ENCODE measurements at regions not wholly inside any gene's neighbourhood (a gene's known extent, or its start where the extent isn't known, plus 50 kb on each side); places are given as distances from the start of the nearest gene placed in this dataset.

DNA sequence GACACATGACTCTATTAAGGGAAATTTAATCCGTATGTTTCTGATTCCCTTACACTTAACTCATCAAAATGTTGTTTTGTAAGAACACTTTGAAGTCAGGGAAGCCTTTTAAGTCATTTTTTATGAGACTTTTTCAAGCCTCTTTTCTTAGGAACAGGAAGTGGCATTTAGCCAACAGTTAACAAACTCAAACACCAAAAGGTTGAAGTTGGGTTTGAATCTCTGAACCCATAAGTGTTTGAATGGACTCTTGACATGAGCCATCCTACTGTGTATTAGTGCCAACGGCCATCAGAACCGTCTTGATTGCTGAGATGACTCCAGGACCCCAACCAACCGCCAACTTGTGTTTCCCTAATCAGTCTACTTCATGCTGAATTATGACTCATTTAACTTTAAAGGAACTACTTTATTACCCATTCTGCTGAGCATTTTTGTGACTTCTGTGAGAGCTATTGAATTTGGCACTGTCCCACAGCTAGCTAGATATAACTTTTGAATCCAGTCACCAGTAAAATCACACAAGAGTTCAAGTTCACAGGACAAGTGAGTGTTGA lies 209.1 kb upstream of the FAT1 start:
- Histone ChIP-seq H3K27me3 (ENCODE audit: insufficient read depth, poor library complexity, severe bottlenecking) (no peaks in the 10 kb centered on the region), H3K27ac (replicated peaks) (no peak overlapping the region), H3K4me3 (replicated peaks; ENCODE audit: insufficient read depth, low read length) (no peak overlapping the region)
- TF ChIP-seq SPI1 (IDR thresholded peaks at IDR 0.05; ENCODE audit: borderline replicate concordance, low read depth) (no peak), GABPA (IDR thresholded peaks at IDR 0.05; ENCODE audit: low read depth) (no peak), POLR2AphosphoS5 (IDR thresholded peaks at IDR 0.05; ENCODE audit: low read depth) (no peak)
- TF ChIP-seq, protein P1, sequence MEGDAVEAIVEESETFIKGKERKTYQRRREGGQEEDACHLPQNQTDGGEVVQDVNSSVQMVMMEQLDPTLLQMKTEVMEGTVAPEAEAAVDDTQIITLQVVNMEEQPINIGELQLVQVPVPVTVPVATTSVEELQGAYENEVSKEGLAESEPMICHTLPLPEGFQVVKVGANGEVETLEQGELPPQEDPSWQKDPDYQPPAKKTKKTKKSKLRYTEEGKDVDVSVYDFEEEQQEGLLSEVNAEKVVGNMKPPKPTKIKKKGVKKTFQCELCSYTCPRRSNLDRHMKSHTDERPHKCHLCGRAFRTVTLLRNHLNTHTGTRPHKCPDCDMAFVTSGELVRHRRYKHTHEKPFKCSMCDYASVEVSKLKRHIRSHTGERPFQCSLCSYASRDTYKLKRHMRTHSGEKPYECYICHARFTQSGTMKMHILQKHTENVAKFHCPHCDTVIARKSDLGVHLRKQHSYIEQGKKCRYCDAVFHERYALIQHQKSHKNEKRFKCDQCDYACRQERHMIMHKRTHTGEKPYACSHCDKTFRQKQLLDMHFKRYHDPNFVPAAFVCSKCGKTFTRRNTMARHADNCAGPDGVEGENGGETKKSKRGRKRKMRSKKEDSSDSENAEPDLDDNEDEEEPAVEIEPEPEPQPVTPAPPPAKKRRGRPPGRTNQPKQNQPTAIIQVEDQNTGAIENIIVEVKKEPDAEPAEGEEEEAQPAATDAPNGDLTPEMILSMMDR (IDR thresholded peaks at IDR 0.05; ENCODE audit: insufficient read depth, low read length): no peak
- TF ChIP-seq, protein P2, sequence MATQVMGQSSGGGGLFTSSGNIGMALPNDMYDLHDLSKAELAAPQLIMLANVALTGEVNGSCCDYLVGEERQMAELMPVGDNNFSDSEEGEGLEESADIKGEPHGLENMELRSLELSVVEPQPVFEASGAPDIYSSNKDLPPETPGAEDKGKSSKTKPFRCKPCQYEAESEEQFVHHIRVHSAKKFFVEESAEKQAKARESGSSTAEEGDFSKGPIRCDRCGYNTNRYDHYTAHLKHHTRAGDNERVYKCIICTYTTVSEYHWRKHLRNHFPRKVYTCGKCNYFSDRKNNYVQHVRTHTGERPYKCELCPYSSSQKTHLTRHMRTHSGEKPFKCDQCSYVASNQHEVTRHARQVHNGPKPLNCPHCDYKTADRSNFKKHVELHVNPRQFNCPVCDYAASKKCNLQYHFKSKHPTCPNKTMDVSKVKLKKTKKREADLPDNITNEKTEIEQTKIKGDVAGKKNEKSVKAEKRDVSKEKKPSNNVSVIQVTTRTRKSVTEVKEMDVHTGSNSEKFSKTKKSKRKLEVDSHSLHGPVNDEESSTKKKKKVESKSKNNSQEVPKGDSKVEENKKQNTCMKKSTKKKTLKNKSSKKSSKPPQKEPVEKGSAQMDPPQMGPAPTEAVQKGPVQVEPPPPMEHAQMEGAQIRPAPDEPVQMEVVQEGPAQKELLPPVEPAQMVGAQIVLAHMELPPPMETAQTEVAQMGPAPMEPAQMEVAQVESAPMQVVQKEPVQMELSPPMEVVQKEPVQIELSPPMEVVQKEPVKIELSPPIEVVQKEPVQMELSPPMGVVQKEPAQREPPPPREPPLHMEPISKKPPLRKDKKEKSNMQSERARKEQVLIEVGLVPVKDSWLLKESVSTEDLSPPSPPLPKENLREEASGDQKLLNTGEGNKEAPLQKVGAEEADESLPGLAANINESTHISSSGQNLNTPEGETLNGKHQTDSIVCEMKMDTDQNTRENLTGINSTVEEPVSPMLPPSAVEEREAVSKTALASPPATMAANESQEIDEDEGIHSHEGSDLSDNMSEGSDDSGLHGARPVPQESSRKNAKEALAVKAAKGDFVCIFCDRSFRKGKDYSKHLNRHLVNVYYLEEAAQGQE (IDR thresholded peaks at IDR 0.05; ENCODE audit: insufficient replicate concordance, low read depth): no peak
- no peak for DNase-seq (ENCODE audit: low read depth in 1 of 2, low spot score in 1 of 2)

DNA sequence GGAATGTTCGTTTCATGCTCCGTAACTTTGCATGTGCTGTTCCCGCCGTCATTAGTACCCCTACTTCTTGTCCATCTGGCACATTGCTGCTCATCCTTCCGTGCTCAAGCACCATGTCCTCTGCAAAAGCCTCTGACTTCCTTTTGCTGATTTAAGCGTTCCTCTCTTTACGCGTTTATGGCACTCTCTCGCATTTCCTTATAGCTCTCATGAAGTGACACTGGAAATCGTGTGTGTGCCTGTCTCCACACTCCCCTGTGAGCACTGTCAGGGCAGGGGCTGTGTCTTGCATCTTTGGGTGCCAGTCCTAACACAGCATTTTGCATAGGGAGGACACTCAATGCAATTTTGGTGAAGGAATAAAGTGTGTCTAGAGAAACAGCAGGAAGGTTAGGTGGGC lies 210.6 kb upstream of the FAT1 start:
- Histone ChIP-seq H3K4me3 (replicated peaks; ENCODE audit: insufficient read depth, low read length) (no peak overlapping the region), H3K27ac (replicated peaks) (no peak overlapping the region), H3K27me3 (ENCODE audit: insufficient read depth, poor library complexity, severe bottlenecking) (no peaks in the 10 kb centered on the region)
- DNase-seq (ENCODE audit: low read depth in 1 of 2, low spot score in 1 of 2): no peak
- TF ChIP-seq, protein P2 (IDR thresholded peaks at IDR 0.05; ENCODE audit: insufficient replicate concordance, low read depth): no peak
- TF ChIP-seq, protein P1 (IDR thresholded peaks at IDR 0.05; ENCODE audit: insufficient read depth, low read length): no peak
- TF ChIP-seq POLR2AphosphoS5 (IDR thresholded peaks at IDR 0.05; ENCODE audit: low read depth) (no peak), GABPA (IDR thresholded peaks at IDR 0.05; ENCODE audit: low read depth) (no peak), SPI1 (IDR thresholded peaks at IDR 0.05; ENCODE audit: borderline replicate concordance, low read depth) (no peak)

DNA sequence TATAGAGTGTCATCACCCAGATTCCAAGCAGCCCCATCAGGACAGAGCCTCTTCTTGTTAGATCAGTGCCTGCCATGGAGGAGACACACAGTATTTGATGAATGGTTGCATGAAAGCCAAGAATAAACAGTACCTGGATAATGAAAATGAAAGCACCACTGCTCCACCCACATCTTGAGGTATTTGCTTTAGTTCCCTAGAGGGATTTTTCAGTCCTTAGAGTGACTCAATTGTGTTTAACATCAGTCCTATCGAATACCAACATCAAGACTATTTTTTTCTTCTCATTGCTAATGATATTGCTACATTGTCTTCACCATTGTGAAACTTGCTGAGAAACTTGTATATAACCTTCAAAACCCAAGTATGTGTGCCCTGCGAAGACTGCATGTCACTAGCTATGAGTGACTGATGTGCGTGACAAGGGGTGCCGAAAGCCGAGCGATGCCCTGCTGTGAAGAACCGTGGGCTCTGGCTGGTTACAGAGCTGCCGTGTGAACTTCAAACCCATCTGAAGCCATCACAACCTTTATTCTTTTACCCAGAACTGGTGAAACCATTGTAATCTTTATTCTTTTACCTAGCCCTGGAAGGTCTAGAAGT lies 211.3 kb upstream of the FAT1 start:
- TF ChIP-seq, protein P1 (IDR thresholded peaks at IDR 0.05; ENCODE audit: insufficient read depth, low read length): no peak
- H3K27ac ChIP-seq (replicated peaks): no peak overlapping the region
- H3K4me3 ChIP-seq (replicated peaks; ENCODE audit: insufficient read depth, low read length): no peak overlapping the region
- no peak for DNase-seq (ENCODE audit: low read depth in 1 of 2, low spot score in 1 of 2)
- H3K27me3 ChIP-seq (ENCODE audit: insufficient read depth, poor library complexity, severe bottlenecking): no peaks in the 10 kb centered on the region

DNA sequence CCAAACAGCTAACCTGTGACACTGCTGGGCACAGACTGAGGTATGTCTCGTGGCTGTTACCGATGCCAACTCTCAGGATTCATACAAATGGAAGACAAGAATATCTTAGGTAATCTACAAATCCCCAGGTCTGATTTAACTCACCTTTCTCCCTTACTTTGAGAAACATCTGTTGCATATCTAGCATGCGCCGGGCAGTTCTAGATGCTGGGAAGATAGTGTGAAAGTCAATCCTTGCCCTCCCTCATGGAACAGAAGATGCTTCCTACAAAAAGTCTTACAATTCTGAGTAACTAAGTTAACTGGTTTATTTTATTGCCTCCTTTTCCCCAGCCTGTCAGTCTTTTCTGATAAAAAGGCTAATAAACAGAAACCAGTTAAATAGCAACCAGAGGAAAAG lies 212.2 kb upstream of the FAT1 start:
- Histone ChIP-seq H3K4me3 (replicated peaks; ENCODE audit: insufficient read depth, low read length) (no peak overlapping the region), H3K27ac (replicated peaks) (no peak overlapping the region), H3K27me3 (ENCODE audit: insufficient read depth, poor library complexity, severe bottlenecking) (no peaks in the 10 kb centered on the region)
- TF ChIP-seq GABPA (IDR thresholded peaks at IDR 0.05; ENCODE audit: low read depth): no peak
- TF ChIP-seq, protein P2 (IDR thresholded peaks at IDR 0.05; ENCODE audit: insufficient replicate concordance, low read depth): no peak
- no peak for TF ChIP-seq SPI1 (IDR thresholded peaks at IDR 0.05; ENCODE audit: borderline replicate concordance, low read depth)
- TF ChIP-seq, protein P1 (IDR thresholded peaks at IDR 0.05; ENCODE audit: insufficient read depth, low read length): no peak
- DNase-seq (ENCODE audit: low read depth in 1 of 2, low spot score in 1 of 2): no peak
